Tibial nerve (tissue), 4 donors: ENCODE measurements at regions not wholly inside any gene's neighbourhood (a gene's known extent, or its start where the extent isn't known, plus 50 kb on each side); places are given as distances from the start of the nearest gene placed in this dataset.
"Not testable (repeated sequence)": the region's sequence is repeated elsewhere in the genome, so short reads cannot be mapped to it uniquely, and the experiment has no call there.

Source experiments
- DNase-seq, 2 donors: peaks; one replicate each; pipeline ENCODE4 v3.0.0-alpha.2; 2019; ENCODE audit warnings: low spot score in 2 of 2
- H3K27ac ChIP-seq, 4 donors: fragments of 200-600 bp; sonication (generic) in 3 of 4; one replicate each; pipeline ENCODE4 v1.5.1; 2017 to 2019; ENCODE audit warnings: mild to moderate bottlenecking in 1 of 4
- H3K27me3 ChIP-seq, 2 donors: fragments of 200-600 bp; sonication (generic) in 1 of 2; one replicate each; pipeline versions ENCODE4 v1.5.1 to v1.6.0; 2017 to 2019
- H3K36me3 ChIP-seq, 3 donors: fragments of 200-600 bp; sonication (generic); one replicate each; pipeline ENCODE4 v1.5.1; 2018 to 2019
- H3K4me1 ChIP-seq, 4 donors: fragments of 200-600 bp; sonication (generic) in 3 of 4; one replicate each; pipeline ENCODE4 v1.5.1; 2017 to 2019
- H3K4me3 ChIP-seq, 4 donors: fragments of 200-600 bp; sonication (generic) in 3 of 4; one replicate each; pipeline ENCODE4 v1.5.1; 2017 to 2019; ENCODE audit warnings: mild to moderate bottlenecking in 1 of 4, moderate library complexity in 1 of 4
- H3K9me3 ChIP-seq, 4 donors: fragments of 200-600 bp; sonication (generic) in 3 of 4; one replicate each; pipeline ENCODE4 v1.5.1; 2017 to 2019
- EP300 ChIP-seq, 2 donors: sonication (generic); formaldehyde crosslinking; IDR thresholded peaks; one replicate each; pipeline ENCODE4 v1.6.1; 2017; ENCODE audit warnings: antibody characterized with exemption in 2 of 2, mild to moderate bottlenecking in 1 of 2
- POLR2A ChIP-seq, 2 donors: fragments of 450-650 bp; IDR thresholded peaks; one replicate each; pipeline ENCODE4 v1.6.1; 2017; ENCODE audit warnings: antibody characterized with exemption in 2 of 2, mild to moderate bottlenecking in 2 of 2, moderate library complexity in 2 of 2
- WGBS, 2 donors: methylation state at CpG; one replicate each; pipeline ENCODE4 v1.1.5; 2018; 5-methylcytosine and 5-hydroxymethylcytosine counted together
- TF ChIP-seq, protein P1 (sequence below), 5 experiments: fragments of 200-600 bp in 3 of 5; fragments of 450-650 bp in 2 of 5; sonication (generic) in 3 of 5; IDR thresholded peaks; one replicate each; pipeline ENCODE4 v1.5.1; 2016 to 2019; ENCODE audit warnings: antibody characterized with exemption in 5 of 5, mild to moderate bottlenecking in 3 of 5, moderate library complexity in 2 of 5

GRCh38 chr14:106528717-106529116, 1002.3 kb downstream of the TMEM121 start:
- Histone ChIP-seq H3K4me3 (no peak overlapping the region), H3K27ac (no peak overlapping the region), H3K9me3 (no peaks in the 10 kb centered on the region), H3K27me3 (no peaks in the 10 kb centered on the region), H3K36me3 (no peaks in the 10 kb centered on the region), H3K4me1 (no peaks in the 10 kb centered on the region)
- DNase-seq, result no peak
- no peak for TF ChIP-seq EP300 (IDR thresholded peaks at IDR 0.05)
- WGBS, 2 donors, result 50 to 53% methylated on average over 2 of the region's 2 CpGs

DNA sequence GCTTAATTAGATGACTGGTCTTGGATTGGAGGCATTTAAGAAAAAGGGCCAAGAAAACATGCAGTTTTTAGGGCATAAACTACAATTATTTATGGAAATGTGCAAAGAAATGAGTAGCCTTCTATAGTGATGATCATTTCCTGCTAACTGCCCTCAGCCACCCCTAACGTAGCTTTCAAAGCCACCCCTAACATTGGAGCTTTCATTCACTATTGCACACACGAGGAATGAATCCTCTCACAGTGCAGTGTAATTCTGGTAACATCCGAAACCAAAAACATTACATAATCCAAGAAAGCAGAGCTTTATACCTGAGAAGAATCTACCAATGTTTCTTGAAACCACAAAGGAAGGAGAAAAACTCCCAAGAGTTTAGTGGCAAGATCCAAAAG, 1003.6 kb downstream of the TMEM121 start:
- 69% methylated on average over 3 of the region's 3 CpGs for WGBS, 2 donors
- TF ChIP-seq, protein P1, sequence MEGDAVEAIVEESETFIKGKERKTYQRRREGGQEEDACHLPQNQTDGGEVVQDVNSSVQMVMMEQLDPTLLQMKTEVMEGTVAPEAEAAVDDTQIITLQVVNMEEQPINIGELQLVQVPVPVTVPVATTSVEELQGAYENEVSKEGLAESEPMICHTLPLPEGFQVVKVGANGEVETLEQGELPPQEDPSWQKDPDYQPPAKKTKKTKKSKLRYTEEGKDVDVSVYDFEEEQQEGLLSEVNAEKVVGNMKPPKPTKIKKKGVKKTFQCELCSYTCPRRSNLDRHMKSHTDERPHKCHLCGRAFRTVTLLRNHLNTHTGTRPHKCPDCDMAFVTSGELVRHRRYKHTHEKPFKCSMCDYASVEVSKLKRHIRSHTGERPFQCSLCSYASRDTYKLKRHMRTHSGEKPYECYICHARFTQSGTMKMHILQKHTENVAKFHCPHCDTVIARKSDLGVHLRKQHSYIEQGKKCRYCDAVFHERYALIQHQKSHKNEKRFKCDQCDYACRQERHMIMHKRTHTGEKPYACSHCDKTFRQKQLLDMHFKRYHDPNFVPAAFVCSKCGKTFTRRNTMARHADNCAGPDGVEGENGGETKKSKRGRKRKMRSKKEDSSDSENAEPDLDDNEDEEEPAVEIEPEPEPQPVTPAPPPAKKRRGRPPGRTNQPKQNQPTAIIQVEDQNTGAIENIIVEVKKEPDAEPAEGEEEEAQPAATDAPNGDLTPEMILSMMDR (IDR thresholded peaks at IDR 0.05), result no peak
- TF ChIP-seq POLR2A (IDR thresholded peaks at IDR 0.05) (no peak), EP300 (IDR thresholded peaks at IDR 0.05) (no peak)

DNA sequence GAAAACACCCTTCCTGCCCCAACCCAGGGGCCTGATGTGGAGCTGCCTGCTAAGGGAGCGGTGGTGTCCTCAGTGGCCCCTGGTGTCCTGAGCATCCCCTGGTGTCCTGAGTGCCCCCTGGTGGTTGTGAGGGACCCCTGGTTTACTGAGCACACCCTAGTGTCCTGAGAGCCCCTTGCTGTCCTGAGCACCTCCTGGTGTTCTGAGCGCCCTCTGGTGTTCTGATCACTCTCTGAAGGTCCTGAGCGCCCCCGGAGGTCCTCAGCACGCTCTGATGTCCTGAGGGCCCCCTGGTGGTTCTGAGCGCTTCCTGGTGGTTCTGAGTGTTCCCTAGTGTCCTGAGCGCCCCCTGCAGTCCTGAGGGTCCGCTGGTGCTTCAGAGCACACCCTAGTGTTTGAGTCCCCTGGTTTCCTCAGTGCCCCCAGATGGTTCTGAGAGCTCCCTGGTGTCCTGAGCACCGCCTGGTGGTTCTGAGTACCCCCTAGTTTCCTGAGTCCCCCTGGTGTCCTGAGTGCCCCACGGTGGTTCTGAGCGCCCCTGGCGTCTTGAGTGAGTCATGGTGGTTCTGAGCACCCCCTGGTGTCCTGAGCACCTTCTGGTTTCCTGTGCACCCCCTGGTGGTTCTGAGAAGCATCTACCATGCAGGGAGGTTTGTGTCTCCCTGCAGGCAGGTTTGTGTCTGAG, 1004.2 kb downstream of the TMEM121 start:
- WGBS, 2 donors, result 46 to 59% methylated on average over 10 to 11 of the region's 12 CpGs
- Histone ChIP-seq H3K9me3 (no peaks in the 10 kb centered on the region), H3K27ac (no peak overlapping the region), H3K36me3 (no peaks in the 10 kb centered on the region), H3K4me1 (no peaks in the 10 kb centered on the region), H3K4me3 (no peak overlapping the region), H3K27me3 (no peaks in the 10 kb centered on the region)
- no peak for DNase-seq
- TF ChIP-seq EP300 (IDR thresholded peaks at IDR 0.05) (no peak), POLR2A (IDR thresholded peaks at IDR 0.05) (no peak)
- TF ChIP-seq, protein P1 (IDR thresholded peaks at IDR 0.05), result no peak

More for the DNA sequence above, 1003.6 kb downstream of the TMEM121 start:
- Histone ChIP-seq H3K36me3 (no peaks in the 10 kb centered on the region), H3K27me3 (no peaks in the 10 kb centered on the region), H3K4me3 (no peak overlapping the region), H3K27ac (no peak overlapping the region), H3K9me3 (no peaks in the 10 kb centered on the region), H3K4me1 (no peaks in the 10 kb centered on the region)
- no peak for DNase-seq

- not testable (repeated sequence) for H3K9me3 ChIP-seq, H3K36me3 ChIP-seq, H3K27me3 ChIP-seq, H3K27ac ChIP-seq, H3K4me3 ChIP-seq, H3K4me1 ChIP-seq, DNase-seq
- 32 to 39% methylated on average over 4 to 10 of the region's 11 CpGs for WGBS, 2 donors
- TF ChIP-seq, protein P1 (IDR thresholded peaks at IDR 0.05), result peak in 1 of 5 experiments; percentile 11
Measured at GRCh38 chr14:106537597-106537996, 1011.2 kb downstream of the TMEM121 start.

GRCh38 chr14:106538201-106538600, 1011.8 kb downstream of the TMEM121 start:
- Histone ChIP-seq H3K27me3 (no peaks in the 10 kb centered on the region), H3K4me3 (no peak overlapping the region), H3K9me3 (peaks cover 0 to 3% (median 0%) of the 10 kb centered on the region in 4 donors), H3K27ac (no peak overlapping the region), H3K36me3 (no peaks in the 10 kb centered on the region), H3K4me1 (no peaks in the 10 kb centered on the region)
- WGBS, 2 donors, result 85 to 89% methylated on average over 2 of the region's 2 CpGs
- no peak for DNase-seq
- TF ChIP-seq EP300 (IDR thresholded peaks at IDR 0.05), result no peak
- TF ChIP-seq, protein P1 (IDR thresholded peaks at IDR 0.05), result no peak
- TF ChIP-seq POLR2A (IDR thresholded peaks at IDR 0.05), result no peak
